H9 (cell line): ENCODE measurements at regions not wholly inside any gene's neighbourhood (a gene's known extent, or its start where the extent isn't known, plus 50 kb on each side); places are given as distances from the start of the nearest gene placed in this dataset.

ENCODE experiments used
- DNase-seq: peaks from one replicate; pipeline ENCODE4 v3.0.0-alpha.2; 2017
- H2AFZ ChIP-seq: one replicate; pipeline ENCODE4 v1.6.1; 2013; ENCODE audit warnings: mild to moderate bottlenecking, low read length, control low read depth, moderate library complexity
- H2AK5ac ChIP-seq: 2 replicates; pipeline ENCODE4 v1.6.1; 2013; ENCODE audit warnings: low read length, control low read depth, mixed read lengths; ENCODE audit not compliant: insufficient read length
- H2BK120ac ChIP-seq: one replicate; pipeline ENCODE4 v1.6.1; 2013; ENCODE audit warnings: low read depth, mild to moderate bottlenecking, low read length, control low read depth, inconsistent platforms; ENCODE audit not compliant: poor library complexity, severe bottlenecking
- H2BK12ac ChIP-seq: 2 replicates; pipeline ENCODE4 v1.6.1; 2013; ENCODE audit warnings: low read length, control low read depth, mixed read lengths, low read depth; ENCODE audit not compliant: insufficient read length
- H2BK15ac ChIP-seq: 2 replicates; pipeline ENCODE4 v1.6.1; 2013; ENCODE audit warnings: low read depth, low read length, control low read depth
- H2BK20ac ChIP-seq: one replicate; pipeline ENCODE4 v1.6.1; 2013; ENCODE audit warnings: low read depth, mild to moderate bottlenecking, low read length, control low read depth, inconsistent platforms; ENCODE audit not compliant: poor library complexity, severe bottlenecking
- H2BK5ac ChIP-seq: 2 replicates; pipeline ENCODE4 v1.6.1; 2013; ENCODE audit warnings: low read length, control low read depth, mixed read lengths; ENCODE audit not compliant: insufficient read length
- H3K14ac ChIP-seq: 2 replicates; pipeline ENCODE4 v1.6.1; 2013; ENCODE audit warnings: low read length, control low read depth; ENCODE audit not compliant: insufficient read depth
- H3K18ac ChIP-seq: 2 replicates; pipeline ENCODE4 v1.6.1; 2013; ENCODE audit warnings: low read depth, mild to moderate bottlenecking, mixed read lengths, low read length, control low read depth; ENCODE audit not compliant: insufficient read length
- H3K23ac ChIP-seq: 2 replicates; pipeline ENCODE4 v1.6.1; 2013; ENCODE audit warnings: low read length, control low read depth, mixed read lengths, low read depth; ENCODE audit not compliant: insufficient read length
- H3K23me2 ChIP-seq: 2 replicates; pipeline ENCODE4 v1.6.1; 2013; ENCODE audit warnings: low read depth, mild to moderate bottlenecking, mixed read lengths, low read length, control low read depth; ENCODE audit not compliant: insufficient read length, poor library complexity, severe bottlenecking
- H3K27ac ChIP-seq: 2 replicates; pipeline ENCODE4 v1.5.1; 2013; ENCODE audit warnings: low read length, control low read depth, mixed read lengths, low read depth; ENCODE audit not compliant: insufficient read length
- H3K27me3 ChIP-seq: 2 replicates; pipeline ENCODE4 v1.6.1; 2013; ENCODE audit warnings: low read length, control low read depth, inconsistent platforms; ENCODE audit not compliant: insufficient read depth
- H3K4ac ChIP-seq: 2 replicates; pipeline ENCODE4 v1.6.1; 2013; ENCODE audit warnings: low read depth, mild to moderate bottlenecking, control low read depth, inconsistent platforms, low read length, moderate library complexity
- H3K4me1 ChIP-seq: 2 replicates; pipeline ENCODE4 v1.6.1; 2013; ENCODE audit warnings: low read length, control low read depth, inconsistent platforms; ENCODE audit not compliant: insufficient read depth
- H3K4me2 ChIP-seq: 2 replicates; pipeline ENCODE4 v1.6.1; 2013; ENCODE audit warnings: low read length, control low read depth, mixed read lengths; ENCODE audit not compliant: insufficient read length, insufficient read depth
- H3K56ac ChIP-seq: 2 replicates; pipeline ENCODE4 v1.6.1; 2013; ENCODE audit warnings: low read depth, mild to moderate bottlenecking, mixed read lengths, low read length, control low read depth; ENCODE audit not compliant: insufficient read length
- H3K79me1 ChIP-seq: 2 replicates; pipeline ENCODE4 v1.6.1; 2013; ENCODE audit warnings: low read depth, mild to moderate bottlenecking, moderate library complexity, low read length, control low read depth, inconsistent platforms; ENCODE audit not compliant: insufficient read depth, poor library complexity, severe bottlenecking
- H3K79me2 ChIP-seq: 2 replicates; pipeline ENCODE4 v1.6.1; 2013; ENCODE audit warnings: low read length, control low read depth, inconsistent platforms; ENCODE audit not compliant: insufficient read depth
- H3K9ac ChIP-seq: 2 replicates; pipeline ENCODE4 v1.6.1; 2013; ENCODE audit warnings: low read length, control low read depth, mixed read lengths; ENCODE audit not compliant: insufficient read length; ENCODE audit errors: extremely low read depth
- H3K9me3 ChIP-seq: one replicate; pipeline ENCODE4 v1.6.1; 2013; ENCODE audit warnings: low read depth, low read length, inconsistent platforms; ENCODE audit not compliant: control insufficient read depth
- H3T11ph ChIP-seq: one replicate; pipeline ENCODE4 v1.6.1; 2013; ENCODE audit warnings: mild to moderate bottlenecking, low read length, control low read depth, inconsistent platforms
- H4K20me1 ChIP-seq: one replicate; pipeline ENCODE4 v1.6.1; 2013; ENCODE audit not compliant: control insufficient read depth, insufficient read length, insufficient read depth
- H4K5ac ChIP-seq: 2 replicates; pipeline ENCODE4 v1.6.1; 2013; ENCODE audit warnings: low read depth, mild to moderate bottlenecking, mixed read lengths, low read length, control low read depth; ENCODE audit not compliant: insufficient read length
- H4K8ac ChIP-seq: replicated peaks from 2 replicates; pipeline ENCODE4 v1.6.1; 2013; ENCODE audit warnings: low read length, control low read depth, mixed read lengths, low read depth; ENCODE audit not compliant: insufficient read length
- H4K91ac ChIP-seq: 2 replicates; pipeline ENCODE4 v1.6.1; 2013; ENCODE audit warnings: low read depth, mild to moderate bottlenecking, moderate library complexity, mixed read lengths, low read length, control low read depth; ENCODE audit not compliant: insufficient read length
- H3K27ac Mint-ChIP-seq, 3 experiments: 2 replicates in 2 of 3; 3 replicates in 1 of 3; pipeline ENCODE4 v1.8.0; 2020 to 2021; ENCODE audit warnings: mixed read lengths in 3 of 3, mild to moderate bottlenecking in 1 of 3, moderate library complexity in 1 of 3
- H3K27me3 Mint-ChIP-seq: 2 replicates; pipeline ENCODE4 v1.8.0; 2021; ENCODE audit warnings: low read depth, mild to moderate bottlenecking, moderate library complexity, mixed read lengths
- H3K36me3 Mint-ChIP-seq, 3 experiments: 2 replicates in 2 of 3; 3 replicates in 1 of 3; pipeline ENCODE4 v1.8.0; 2020 to 2021; ENCODE audit warnings: low read depth in 3 of 3, mixed read lengths in 3 of 3; ENCODE audit not compliant: insufficient read depth in 1 of 3
- H3K4me1 Mint-ChIP-seq, 2 experiments: 2 replicates each; pipeline ENCODE4 v1.8.0; 2020; ENCODE audit warnings: mixed read lengths in 2 of 2
- H3K4me3 Mint-ChIP-seq, 2 experiments: 2 replicates in 1 of 2; 3 replicates in 1 of 2; pipeline ENCODE4 v1.8.0; 2020 to 2021; ENCODE audit warnings: mild to moderate bottlenecking in 2 of 2, mixed read lengths in 2 of 2, moderate library complexity in 1 of 2
- H3K9me3 Mint-ChIP-seq, 2 experiments: 2 replicates in 1 of 2; 3 replicates in 1 of 2; pipeline ENCODE4 v1.8.0; 2020; ENCODE audit warnings: mild to moderate bottlenecking in 2 of 2, mixed read lengths in 2 of 2, moderate library complexity in 1 of 2
- WGBS: extraction: QIAGEN DNeasy Blood & Tissue Kit; methylation state at CpG from one replicate; pipeline ENCODE4 v1.1.7; 2013; ENCODE audit warnings: missing lambda C conversion rate, low lambda C conversion rate, mixed read lengths; ENCODE audit not compliant: insufficient read length; ENCODE audit errors: extremely low coverage; 5-methylcytosine and 5-hydroxymethylcytosine counted together
- TF ChIP-seq, protein P1 (sequence below): fragments of 200-600 bp; sonication (generic); conservative IDR thresholded peaks from 3 replicates; pipeline ENCODE4 v1.8.0; 2021; ENCODE audit warnings: antibody characterized with exemption, mild to moderate bottlenecking

DNA sequence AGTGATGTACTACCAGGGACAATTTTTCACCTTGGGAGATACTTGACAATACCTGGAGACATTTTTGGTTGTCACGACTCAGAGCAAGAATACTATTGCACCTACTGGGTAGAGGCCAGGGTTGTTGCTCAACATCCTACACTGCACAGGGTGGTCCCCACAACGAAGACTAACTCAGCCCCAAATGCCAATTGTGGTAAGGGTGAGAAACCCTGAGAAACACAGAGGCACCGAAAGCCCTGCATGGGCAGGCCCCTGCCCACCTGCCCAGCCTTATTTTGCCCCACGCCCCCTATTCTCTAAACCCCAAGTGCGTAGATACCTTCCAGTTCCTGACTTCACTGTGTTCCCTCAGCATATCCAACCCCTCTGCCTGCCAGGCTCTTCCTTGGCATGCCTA is 163.1 kb upstream of the PKDCC start:
- no peak overlapping the region for H3K4me2 ChIP-seq
- H3K36me3 Mint-ChIP-seq = no peaks in the 10 kb centered on the region
- no peak overlapping the region for H3K9ac ChIP-seq
- no peak overlapping the region for H3K14ac ChIP-seq
- H3K27ac ChIP-seq = no peak overlapping the region
- H3K79me1 ChIP-seq = no peaks in the 10 kb centered on the region
- no peak overlapping the region for H2BK5ac ChIP-seq
- no peak overlapping the region for H3K4ac ChIP-seq
- no peak for DNase-seq
- H3K23ac ChIP-seq = no peak overlapping the region
- H3T11ph ChIP-seq = no peak overlapping the region
- no peak overlapping the region for H3K56ac ChIP-seq
- H3K79me2 ChIP-seq = no peaks in the 10 kb centered on the region
- H3K4me1 Mint-ChIP-seq = peaks cover 5 to 14% of the 10 kb centered on the region in 2 experiments
- H2BK15ac ChIP-seq = no peak overlapping the region
- no peak overlapping the region for H2AFZ ChIP-seq
- no peak overlapping the region for H4K5ac ChIP-seq
- no peak overlapping the region for H2BK12ac ChIP-seq
- TF ChIP-seq, protein P1, sequence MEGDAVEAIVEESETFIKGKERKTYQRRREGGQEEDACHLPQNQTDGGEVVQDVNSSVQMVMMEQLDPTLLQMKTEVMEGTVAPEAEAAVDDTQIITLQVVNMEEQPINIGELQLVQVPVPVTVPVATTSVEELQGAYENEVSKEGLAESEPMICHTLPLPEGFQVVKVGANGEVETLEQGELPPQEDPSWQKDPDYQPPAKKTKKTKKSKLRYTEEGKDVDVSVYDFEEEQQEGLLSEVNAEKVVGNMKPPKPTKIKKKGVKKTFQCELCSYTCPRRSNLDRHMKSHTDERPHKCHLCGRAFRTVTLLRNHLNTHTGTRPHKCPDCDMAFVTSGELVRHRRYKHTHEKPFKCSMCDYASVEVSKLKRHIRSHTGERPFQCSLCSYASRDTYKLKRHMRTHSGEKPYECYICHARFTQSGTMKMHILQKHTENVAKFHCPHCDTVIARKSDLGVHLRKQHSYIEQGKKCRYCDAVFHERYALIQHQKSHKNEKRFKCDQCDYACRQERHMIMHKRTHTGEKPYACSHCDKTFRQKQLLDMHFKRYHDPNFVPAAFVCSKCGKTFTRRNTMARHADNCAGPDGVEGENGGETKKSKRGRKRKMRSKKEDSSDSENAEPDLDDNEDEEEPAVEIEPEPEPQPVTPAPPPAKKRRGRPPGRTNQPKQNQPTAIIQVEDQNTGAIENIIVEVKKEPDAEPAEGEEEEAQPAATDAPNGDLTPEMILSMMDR = no peak
- peaks cover 5% of the 10 kb centered on the region; the same call in 1 of the 2 replicates for H3K27me3 Mint-ChIP-seq
- H3K4me3 Mint-ChIP-seq = no peak overlapping the region
- no peak overlapping the region for H2BK120ac ChIP-seq
- no peak overlapping the region for H2AK5ac ChIP-seq
- H4K8ac ChIP-seq = no peak overlapping the region
- no peaks in the 10 kb centered on the region for H3K9me3 Mint-ChIP-seq
- no peak overlapping the region for H3K18ac ChIP-seq
- H3K27ac Mint-ChIP-seq = no peak overlapping the region; a peak in 1 of 7 replicates
- H4K20me1 ChIP-seq = no peaks in the 10 kb centered on the region
- H3K9me3 ChIP-seq = no peaks in the 10 kb centered on the region
- no peaks in the 10 kb centered on the region for H3K4me1 ChIP-seq
- no peaks in the 10 kb centered on the region for H3K27me3 ChIP-seq
- no CpG with 5 or more reads among the region's 5 CpGs for WGBS
- H4K91ac ChIP-seq = no peak overlapping the region
- no peak overlapping the region for H2BK20ac ChIP-seq
- no peaks in the 10 kb centered on the region for H3K23me2 ChIP-seq
